Anterior cingulate cortex (tissue), 58 donors: ENCODE measurements at regions not wholly inside any gene's neighbourhood (a gene's known extent, or its start where the extent isn't known, plus 50 kb on each side); places are given as distances from the start of the nearest gene placed in this dataset.
A peak's percentile ranks its signal among the peaks of the same experiment; 100 is the strongest.

Experiments used
- DNase-seq, 58 donors: peaks; one replicate each; lab custom pipeline; 2025; lab: John Stamatoyannopoulos, UW

- DNase-seq = no peak
Observed at GRCh38 chr22:49294656-49295464, 532.8 kb downstream of the BRD1 start.

DNA sequence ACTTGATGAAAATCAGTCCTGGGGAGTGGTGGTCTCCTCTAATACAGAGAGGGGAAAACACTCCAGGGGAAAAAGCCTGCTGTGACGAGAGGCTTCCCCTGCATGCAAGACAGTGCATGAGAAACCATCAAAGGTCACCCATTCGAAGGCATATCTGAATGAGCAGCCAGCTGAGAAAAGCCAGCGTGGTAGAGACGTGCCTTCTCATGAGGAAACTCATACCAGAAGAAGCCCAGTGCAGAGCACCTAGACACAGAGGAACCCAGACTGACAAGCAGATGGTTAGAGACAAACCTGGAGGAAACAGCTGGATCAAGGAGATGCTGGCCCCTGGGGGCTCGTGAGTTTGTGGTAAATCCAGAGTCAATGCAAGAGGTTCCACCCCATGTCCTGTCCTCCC, 534.8 kb downstream of the BRD1 start:
- no peak for DNase-seq

GRCh38 chr22:49291781-49292180, 535.9 kb downstream of the BRD1 start:
- DNase-seq = no peak

GRCh38 chr22:49291169-49291568, 536.5 kb downstream of the BRD1 start:
- no peak for DNase-seq

DNA sequence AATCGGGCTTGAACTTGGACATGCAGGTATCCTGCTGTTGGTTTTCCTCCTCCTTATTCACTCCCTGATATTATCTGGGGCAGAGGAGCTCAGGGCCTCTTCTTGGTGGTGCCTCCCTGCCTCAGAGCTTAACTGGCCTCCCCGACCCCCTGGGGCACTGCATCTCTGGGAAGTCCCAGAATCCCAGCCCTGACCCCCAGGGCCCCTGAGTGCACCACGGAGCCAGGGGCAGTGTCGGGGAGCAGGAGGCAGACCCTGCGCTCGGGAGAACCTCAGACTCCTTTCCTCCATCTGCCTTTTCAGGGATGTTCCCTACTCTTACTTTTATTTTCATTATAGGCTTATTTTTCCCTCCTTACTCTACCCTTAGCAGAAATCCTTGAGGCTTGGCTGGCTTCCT, 537.0 kb downstream of the BRD1 start:
- DNase-seq = no peak

DNA sequence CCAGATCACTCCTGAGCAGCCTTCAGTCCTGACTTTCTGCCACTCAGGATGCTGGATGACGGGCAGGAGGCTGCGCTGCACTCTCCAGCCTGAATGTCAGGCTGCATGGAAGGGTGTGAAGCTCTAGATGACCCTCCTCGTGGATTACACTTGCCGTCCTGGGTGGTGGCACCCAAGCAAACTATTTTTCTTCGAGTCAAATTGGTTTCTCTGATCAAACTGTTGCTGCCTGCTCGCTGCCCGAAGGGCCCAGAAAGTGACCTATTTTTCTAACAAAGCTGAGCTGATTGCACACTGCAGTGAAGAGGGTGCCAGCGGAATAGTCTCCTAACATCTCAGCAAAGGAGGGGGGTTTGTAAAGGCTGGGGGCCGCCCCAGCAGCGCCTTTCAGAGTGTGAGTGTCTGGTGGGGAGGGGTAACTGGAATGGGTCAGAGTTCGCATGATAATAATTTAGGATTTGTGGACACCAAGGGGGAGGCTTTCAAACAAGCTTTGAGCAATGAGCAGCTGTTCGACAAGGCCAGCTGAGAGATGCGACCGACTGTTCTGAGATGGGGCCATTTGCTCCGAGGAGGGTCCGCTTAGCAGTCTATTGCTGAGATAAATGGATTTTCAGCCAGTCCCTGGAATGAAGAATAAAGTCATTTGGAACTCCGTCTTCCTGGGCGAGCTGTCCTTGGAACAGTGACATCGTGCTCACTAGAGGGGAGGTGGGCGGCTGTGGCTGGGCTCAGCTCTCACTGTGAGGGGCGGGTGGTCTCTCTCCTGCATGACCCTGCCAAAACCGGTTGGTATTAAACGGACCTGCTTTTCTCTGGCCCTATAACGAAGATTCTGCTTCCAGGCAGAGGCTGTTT, 537.6 kb downstream of the BRD1 start:
- peak in 3 of 58 donors; percentile 5 to 13 (median 12) for DNase-seq

DNA sequence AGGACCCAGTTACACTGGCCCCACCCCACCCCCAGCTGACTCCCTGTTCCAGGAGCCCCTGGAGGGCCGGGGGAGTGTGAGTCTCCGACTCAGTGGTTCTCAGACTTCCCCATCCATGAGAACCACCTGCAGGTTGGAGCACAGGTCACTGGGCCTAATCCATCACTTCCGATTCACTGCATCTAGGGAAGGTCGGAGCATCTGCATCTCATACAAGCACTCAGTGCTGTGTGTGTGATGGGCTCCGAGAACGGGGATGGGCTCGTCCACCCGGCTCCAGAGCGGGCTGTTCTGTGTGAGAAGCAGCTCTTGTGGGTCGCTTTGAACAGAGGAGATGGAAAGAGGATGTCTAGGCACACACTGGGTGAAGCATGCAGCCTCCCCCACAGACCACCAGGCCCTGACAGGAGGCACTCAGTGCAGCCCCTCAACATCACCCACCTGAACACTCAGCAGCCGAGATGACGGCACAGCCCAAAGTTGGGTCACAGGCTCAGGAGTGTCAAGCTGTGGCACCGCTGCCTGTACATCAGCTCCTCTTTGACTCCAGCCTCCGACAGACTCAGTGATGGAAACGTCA, 541.4 kb downstream of the BRD1 start:
- DNase-seq = no peak

GRCh38 chr22:49284931-49285330, 542.7 kb downstream of the BRD1 start:
- DNase-seq = no peak

DNA sequence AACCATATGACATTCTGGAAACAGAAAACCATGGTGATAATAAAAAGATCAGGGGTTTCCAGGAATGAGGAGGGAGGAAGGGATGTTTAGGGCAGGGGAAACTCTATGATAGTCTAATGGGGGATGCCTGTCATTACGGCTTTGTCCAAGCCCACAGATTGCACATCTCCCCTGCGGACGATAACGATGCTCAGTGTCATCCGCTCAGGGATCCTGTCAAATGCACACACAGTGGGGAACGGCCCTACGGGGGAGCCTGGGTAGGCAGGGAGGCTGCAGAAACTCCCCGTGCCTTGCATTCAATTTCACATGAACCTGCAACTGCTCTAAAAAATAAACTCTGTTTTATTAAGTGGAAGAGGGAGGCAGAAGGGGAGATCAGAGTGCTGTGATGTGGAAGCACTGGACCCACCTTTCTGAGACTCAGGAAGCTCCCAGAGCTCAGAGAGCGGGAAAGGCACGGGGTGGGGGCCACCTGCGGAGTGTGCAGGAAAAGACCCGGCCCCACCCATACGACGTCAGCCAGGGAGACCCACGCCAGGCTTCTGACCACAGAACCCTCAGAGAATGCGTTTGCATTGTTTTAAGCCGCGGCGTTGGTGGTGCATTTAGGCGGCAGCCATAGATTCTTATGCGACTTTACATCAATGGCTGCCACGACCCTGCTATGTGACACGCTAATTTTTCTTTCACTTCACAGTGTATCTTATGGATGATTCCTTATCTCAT, 543.5 kb downstream of the BRD1 start:
- DNase-seq = no peak

DNA sequence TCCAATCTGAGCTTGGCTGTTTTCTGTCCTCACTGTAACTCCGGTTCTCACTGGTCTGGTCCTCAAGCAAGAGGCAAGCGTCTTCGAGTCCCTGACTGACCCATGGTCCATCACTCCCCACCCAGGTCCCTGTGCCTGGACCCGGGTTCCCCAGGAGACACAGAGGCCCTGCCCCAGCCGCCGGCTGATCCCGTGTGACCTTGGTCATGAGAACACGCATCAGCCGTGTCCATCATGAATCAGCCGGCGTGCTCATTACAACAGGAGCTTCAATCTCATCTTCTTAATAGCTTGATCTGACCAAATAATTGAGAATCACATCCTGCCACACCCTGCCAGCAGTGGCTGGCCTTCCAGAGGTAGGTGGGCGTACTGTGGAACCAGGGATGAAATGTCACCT, 545.1 kb downstream of the BRD1 start:
- no peak for DNase-seq

DNA sequence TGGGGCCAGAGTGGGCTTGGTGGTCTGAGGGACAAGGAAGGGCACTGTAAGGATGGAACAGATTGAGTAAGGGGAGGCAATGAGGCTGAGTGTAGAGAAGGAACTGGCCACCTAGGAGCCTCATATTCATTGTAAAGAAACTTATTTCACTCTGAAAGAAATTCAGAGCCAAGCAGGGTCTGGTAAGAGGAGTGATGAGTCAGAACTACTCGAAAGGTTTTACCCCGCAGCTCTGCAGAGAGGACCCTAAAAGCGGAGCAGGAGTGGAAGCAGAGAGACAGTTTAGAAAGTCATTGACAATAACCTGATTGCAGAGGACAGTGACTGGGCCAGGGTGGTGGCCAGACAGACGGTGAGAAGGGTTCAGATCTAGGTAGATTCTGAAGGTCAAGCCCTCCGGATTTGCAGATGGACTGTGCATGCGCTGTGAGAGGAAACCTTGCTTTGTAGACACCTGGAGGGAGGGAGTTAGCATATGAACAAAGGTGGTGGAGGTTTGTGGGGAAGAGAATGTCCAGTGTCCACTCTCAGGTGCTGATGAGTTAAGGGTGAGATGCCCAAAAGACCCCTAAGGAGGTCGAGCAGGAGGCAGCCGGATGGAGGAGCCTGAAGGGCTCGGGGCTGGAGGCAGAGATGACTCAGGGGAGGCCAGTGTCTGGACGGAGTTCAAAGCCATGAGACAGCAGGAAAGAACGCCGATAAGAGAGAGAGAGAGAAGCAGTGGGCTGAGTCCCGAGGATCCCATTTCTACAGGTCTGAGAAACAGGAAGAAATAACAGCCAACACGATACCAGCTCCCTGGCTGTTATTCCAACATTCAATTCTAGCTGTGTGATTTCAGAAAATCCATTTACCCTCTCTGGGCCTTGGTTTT, 546.0 kb downstream of the BRD1 start:
- no peak for DNase-seq

GRCh38 chr22:49278340-49278739, 549.3 kb downstream of the BRD1 start:
- no peak for DNase-seq

DNA sequence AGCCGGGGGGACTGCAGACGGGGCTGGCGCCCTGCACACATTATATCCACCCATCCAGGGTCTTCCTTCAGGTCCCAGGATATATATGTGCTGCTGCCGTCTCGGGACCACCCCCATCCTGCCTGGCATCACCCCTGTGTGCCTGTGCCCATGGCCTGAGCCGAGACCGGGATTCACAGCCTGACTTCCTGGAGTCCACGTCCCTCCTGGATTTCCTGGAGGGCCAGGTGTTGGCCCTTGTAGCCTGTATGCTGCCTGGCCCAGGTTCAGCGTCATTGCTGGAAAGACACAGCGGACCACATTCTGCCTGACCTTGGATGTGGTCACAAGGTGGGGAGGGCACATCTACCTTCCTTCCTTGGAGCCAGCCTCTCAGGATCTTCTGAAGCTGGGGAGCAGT, 551.1 kb downstream of the BRD1 start:
- no peak for DNase-seq

DNA sequence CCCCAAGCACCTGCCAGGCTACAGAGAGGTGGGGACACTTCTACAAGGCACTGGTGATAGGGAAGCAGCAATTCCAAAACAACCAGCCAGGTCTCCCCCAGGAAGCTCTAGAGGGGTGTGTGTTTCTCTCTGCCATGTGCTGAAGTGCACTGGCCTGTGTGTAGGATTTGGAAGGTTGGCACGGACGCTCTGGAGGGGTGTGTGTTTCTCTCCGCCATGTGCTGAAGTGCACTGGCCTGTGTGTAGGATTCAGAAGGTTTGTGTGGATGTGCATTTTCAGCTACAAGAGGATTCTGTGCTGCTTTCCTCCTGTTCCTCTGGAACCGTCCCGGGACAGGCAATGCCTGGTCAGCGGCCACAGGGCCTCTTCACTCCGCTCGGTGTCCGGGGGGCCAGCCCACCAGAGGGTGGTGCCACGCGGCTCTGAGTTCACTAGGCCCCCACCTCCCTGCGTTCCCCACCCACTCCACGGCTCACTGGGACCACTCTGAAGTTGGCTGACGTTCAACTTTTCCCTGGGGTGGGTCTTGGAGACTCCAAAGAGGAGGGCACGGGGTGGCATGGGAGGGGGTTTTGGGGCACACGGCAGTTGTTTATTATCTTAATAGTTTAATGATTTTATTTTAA, 552.8 kb downstream of the BRD1 start:
- no peak for DNase-seq

- DNase-seq = no peak
Observed at GRCh38 chr22:49272546-49273125, 555.0 kb downstream of the BRD1 start.

GRCh38 chr22:49271831-49272230, 555.8 kb downstream of the BRD1 start:
- no peak for DNase-seq

DNA sequence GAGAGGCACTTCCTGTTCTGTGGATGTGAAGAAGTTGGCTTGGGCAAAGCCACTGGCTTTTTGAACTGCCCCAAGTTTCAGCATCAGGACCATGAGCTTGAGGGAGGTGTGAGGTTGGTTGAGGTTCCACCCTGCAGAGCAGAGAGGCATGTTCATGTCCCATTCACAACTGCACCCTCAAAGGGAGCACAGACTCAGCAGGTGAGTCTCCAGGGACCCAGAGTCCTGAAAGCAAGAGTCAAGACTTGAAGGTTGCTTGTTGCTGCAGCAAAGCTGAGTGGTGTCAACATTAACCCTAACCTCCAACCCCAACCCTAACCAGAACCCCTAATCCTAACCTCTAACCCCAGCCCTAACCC, 556.3 kb downstream of the BRD1 start:
- DNase-seq = no peak

GRCh38 chr22:49270595-49271368, 556.9 kb downstream of the BRD1 start:
- DNase-seq = no peak
